Body of pancreas (tissue), 4 donors: ENCODE measurements at regions not wholly inside any gene's neighbourhood (a gene's known extent, or its start where the extent isn't known, plus 50 kb on each side); places are given as distances from the start of the nearest gene placed in this dataset.

ENCODE experiments used
- CTCF ChIP-seq, 7 experiments: fragments of 450-650 bp in 4 of 7; fragments of 200-600 bp in 3 of 7; sonication (generic) in 3 of 7; IDR thresholded peaks; one replicate each; pipeline ENCODE4 v1.5.1; 2016 to 2019; ENCODE audit warnings: antibody characterized with exemption in 7 of 7
- POLR2A ChIP-seq, 3 donors: fragments of 450-650 bp; IDR thresholded peaks; one replicate each; pipeline ENCODE4 v1.6.1; 2016; ENCODE audit warnings: antibody characterized with exemption in 3 of 3, mild to moderate bottlenecking in 2 of 3

GRCh38 chr4:22045051-22045630 lies 96.6 kb upstream of the KCNIP4 start:
- TF ChIP-seq CTCF (IDR thresholded peaks at IDR 0.05) (no peak), POLR2A (IDR thresholded peaks at IDR 0.05) (no peak)
